Gastroesophageal sphincter (tissue), 3 donors: ENCODE measurements at regions not wholly inside any gene's neighbourhood (a gene's known extent, or its start where the extent isn't known, plus 50 kb on each side); places are given as distances from the start of the nearest gene placed in this dataset.

Source experiments
- POLR2AphosphoS5 ChIP-seq: sonication (generic); formaldehyde crosslinking; IDR thresholded peaks from one replicate; pipeline ENCODE4 v1.6.1; 2017; ENCODE audit warnings: antibody characterized with exemption
- TF ChIP-seq, protein P1 (sequence below), 4 experiments: fragments of 200-600 bp in 2 of 4; fragments of 450-650 bp in 2 of 4; sonication (generic) in 1 of 4; IDR thresholded peaks; one replicate each; pipeline ENCODE4 v1.5.1; 2017 to 2019; ENCODE audit warnings: antibody characterized with exemption in 4 of 4, mild to moderate bottlenecking in 2 of 4, moderate library complexity in 2 of 4

DNA sequence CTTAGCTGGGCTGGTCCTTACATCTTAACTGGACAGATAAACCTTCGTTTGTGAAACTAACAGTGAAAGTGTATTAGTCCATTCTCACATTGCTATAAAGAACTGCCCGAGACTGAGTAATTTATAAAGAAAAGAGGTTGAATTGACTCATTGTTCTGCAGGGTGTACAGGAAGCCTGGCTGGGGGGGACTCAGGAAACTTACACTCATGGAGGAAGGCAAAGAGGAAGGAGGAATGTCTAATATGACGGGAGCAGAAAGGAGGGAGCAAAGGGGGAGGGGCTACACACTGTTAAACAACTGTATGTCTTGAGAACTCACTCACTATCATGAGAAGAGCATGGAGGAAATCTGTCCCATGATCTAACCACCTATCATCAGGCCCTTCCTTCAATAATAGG is 1566.5 kb upstream of the PCDH7 start:
- TF ChIP-seq, protein P1, sequence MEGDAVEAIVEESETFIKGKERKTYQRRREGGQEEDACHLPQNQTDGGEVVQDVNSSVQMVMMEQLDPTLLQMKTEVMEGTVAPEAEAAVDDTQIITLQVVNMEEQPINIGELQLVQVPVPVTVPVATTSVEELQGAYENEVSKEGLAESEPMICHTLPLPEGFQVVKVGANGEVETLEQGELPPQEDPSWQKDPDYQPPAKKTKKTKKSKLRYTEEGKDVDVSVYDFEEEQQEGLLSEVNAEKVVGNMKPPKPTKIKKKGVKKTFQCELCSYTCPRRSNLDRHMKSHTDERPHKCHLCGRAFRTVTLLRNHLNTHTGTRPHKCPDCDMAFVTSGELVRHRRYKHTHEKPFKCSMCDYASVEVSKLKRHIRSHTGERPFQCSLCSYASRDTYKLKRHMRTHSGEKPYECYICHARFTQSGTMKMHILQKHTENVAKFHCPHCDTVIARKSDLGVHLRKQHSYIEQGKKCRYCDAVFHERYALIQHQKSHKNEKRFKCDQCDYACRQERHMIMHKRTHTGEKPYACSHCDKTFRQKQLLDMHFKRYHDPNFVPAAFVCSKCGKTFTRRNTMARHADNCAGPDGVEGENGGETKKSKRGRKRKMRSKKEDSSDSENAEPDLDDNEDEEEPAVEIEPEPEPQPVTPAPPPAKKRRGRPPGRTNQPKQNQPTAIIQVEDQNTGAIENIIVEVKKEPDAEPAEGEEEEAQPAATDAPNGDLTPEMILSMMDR (IDR thresholded peaks at IDR 0.05), result no peak
- TF ChIP-seq POLR2AphosphoS5, result no peak
